ENCODE measurements at regions not wholly inside any gene's neighbourhood (a gene's known extent, or its start where the extent isn't known, plus 50 kb on each side); places are given as distances from the start of the nearest gene placed in this dataset.

DNA sequence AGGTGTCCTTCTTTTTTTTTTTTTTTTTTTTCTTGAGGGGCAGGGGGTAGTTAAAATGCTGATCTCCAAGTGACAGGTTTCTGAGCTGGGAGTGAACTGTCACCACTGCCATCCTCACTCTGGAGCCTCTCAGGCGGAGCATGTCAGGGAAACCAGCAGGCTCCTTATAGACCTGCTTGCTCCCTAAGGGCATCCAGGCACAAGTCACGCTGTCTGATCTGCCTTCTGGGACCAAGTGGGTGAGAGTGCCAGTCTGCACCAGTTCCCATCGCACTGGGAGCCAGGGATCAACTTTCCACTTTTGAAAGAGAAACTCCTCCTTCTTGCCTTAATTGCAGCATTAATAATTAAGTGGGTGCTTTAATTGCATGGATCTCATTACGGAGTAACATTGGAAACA is 537.9 kb upstream of the CADM1 start:
- Histone ChIP-seq H3K27ac (ENCODE audit: low read depth in 1 of 2, low read length in 2 of 2) (no peak overlapping the region), H3K9ac (ENCODE audit: low read depth in 1 of 2, low read length in 2 of 2) (no peak overlapping the region), H3K9me3 (ENCODE audit: control insufficient read depth in 4 of 4, low read length in 3 of 4) (no peaks in the 10 kb centered on the region), H3K36me3 (ENCODE audit: control insufficient read depth in 4 of 4, insufficient read depth in 3 of 4, low read depth in 1 of 4, low read length in 3 of 4) (no peaks in the 10 kb centered on the region), H3K4me3 (ENCODE audit: low read depth in 1 of 3, low read length in 3 of 3) (no peak overlapping the region), H3K4me1 (ENCODE audit: control insufficient read depth in 4 of 4, insufficient read depth in 4 of 4, low read length in 3 of 4) (no peaks in the 10 kb centered on the region), H3K27me3 (ENCODE audit: control insufficient read depth in 4 of 4, insufficient read depth in 4 of 4, low read length in 3 of 4) (no peaks in the 10 kb centered on the region)
- no peak for DNase-seq (ENCODE audit: low spot score)
- TF ChIP-seq ZBTB33 (IDR thresholded peaks at IDR 0.05): no peak
- no peak for TF ChIP-seq RAD21 (IDR thresholded peaks at IDR 0.05)
- TF ChIP-seq TAF1 (conservative IDR thresholded peaks at IDR 0.05): no peak
- TF ChIP-seq CTCF (IDR thresholded peaks at IDR 0.05; ENCODE audit: low read depth, low read length, missing input control): no peak
- no peak for TF ChIP-seq SP1 (IDR thresholded peaks at IDR 0.05)
- no peak for TF ChIP-seq HNF4A (conservative IDR thresholded peaks at IDR 0.05)
- no peak for TF ChIP-seq MAX (IDR thresholded peaks at IDR 0.05)
- no peak for TF ChIP-seq FOXA1 (IDR thresholded peaks at IDR 0.05)
- TF ChIP-seq GABPA (IDR thresholded peaks at IDR 0.05 in 1 of 2, conservative IDR thresholded peaks at IDR 0.05 in 1 of 2): no peak
- no peak for TF ChIP-seq FOXA2 (IDR thresholded peaks at IDR 0.05)
- no peak for TF ChIP-seq JUND (IDR thresholded peaks at IDR 0.05)
- no peak for TF ChIP-seq ATF3 (IDR thresholded peaks at IDR 0.05)
- WGBS: 92% methylated on average over 4 of the region's 4 CpGs

GRCh38 chr11:116037861-116038260 is 533.6 kb upstream of the CADM1 start:
- no peak overlapping the region for H3K27ac ChIP-seq (ENCODE audit: low read depth in 1 of 2, low read length in 2 of 2)
- TF ChIP-seq, protein P1, sequence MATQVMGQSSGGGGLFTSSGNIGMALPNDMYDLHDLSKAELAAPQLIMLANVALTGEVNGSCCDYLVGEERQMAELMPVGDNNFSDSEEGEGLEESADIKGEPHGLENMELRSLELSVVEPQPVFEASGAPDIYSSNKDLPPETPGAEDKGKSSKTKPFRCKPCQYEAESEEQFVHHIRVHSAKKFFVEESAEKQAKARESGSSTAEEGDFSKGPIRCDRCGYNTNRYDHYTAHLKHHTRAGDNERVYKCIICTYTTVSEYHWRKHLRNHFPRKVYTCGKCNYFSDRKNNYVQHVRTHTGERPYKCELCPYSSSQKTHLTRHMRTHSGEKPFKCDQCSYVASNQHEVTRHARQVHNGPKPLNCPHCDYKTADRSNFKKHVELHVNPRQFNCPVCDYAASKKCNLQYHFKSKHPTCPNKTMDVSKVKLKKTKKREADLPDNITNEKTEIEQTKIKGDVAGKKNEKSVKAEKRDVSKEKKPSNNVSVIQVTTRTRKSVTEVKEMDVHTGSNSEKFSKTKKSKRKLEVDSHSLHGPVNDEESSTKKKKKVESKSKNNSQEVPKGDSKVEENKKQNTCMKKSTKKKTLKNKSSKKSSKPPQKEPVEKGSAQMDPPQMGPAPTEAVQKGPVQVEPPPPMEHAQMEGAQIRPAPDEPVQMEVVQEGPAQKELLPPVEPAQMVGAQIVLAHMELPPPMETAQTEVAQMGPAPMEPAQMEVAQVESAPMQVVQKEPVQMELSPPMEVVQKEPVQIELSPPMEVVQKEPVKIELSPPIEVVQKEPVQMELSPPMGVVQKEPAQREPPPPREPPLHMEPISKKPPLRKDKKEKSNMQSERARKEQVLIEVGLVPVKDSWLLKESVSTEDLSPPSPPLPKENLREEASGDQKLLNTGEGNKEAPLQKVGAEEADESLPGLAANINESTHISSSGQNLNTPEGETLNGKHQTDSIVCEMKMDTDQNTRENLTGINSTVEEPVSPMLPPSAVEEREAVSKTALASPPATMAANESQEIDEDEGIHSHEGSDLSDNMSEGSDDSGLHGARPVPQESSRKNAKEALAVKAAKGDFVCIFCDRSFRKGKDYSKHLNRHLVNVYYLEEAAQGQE (IDR thresholded peaks at IDR 0.05): no peak
- TF ChIP-seq RAD21 (IDR thresholded peaks at IDR 0.05): no peak
- TF ChIP-seq HNF4G (IDR thresholded peaks at IDR 0.05): no peak
- TF ChIP-seq ZBTB33 (IDR thresholded peaks at IDR 0.05): no peak
- no peak for TF ChIP-seq EGR1 (IDR thresholded peaks at IDR 0.05; ENCODE audit: low read depth in 2 of 2)
- TF ChIP-seq FOXA2 (IDR thresholded peaks at IDR 0.05): no peak
- no peak for TF ChIP-seq HNF4A (conservative IDR thresholded peaks at IDR 0.05)
- no peak for TF ChIP-seq YY1 (IDR thresholded peaks at IDR 0.05)
- no peak for TF ChIP-seq TAF1 (conservative IDR thresholded peaks at IDR 0.05)
- no peak for TF ChIP-seq MAX (IDR thresholded peaks at IDR 0.05)
- no peak for TF ChIP-seq NR2F2 (IDR thresholded peaks at IDR 0.05)
- 76% methylated on average over 2 of the region's 2 CpGs for WGBS
- H3K27me3 ChIP-seq (ENCODE audit: control insufficient read depth in 4 of 4, insufficient read depth in 4 of 4, low read length in 3 of 4): no peaks in the 10 kb centered on the region
- no peaks in the 10 kb centered on the region for H3K9me3 ChIP-seq (ENCODE audit: control insufficient read depth in 4 of 4, low read length in 3 of 4)
- no peak overlapping the region for H3K9ac ChIP-seq (ENCODE audit: low read depth in 1 of 2, low read length in 2 of 2)
- no peaks in the 10 kb centered on the region for H3K36me3 ChIP-seq (ENCODE audit: control insufficient read depth in 4 of 4, insufficient read depth in 3 of 4, low read depth in 1 of 4, low read length in 3 of 4)
- no peak for DNase-seq (ENCODE audit: low spot score)
- H3K4me1 ChIP-seq (ENCODE audit: control insufficient read depth in 4 of 4, insufficient read depth in 4 of 4, low read length in 3 of 4): no peaks in the 10 kb centered on the region
- no peak overlapping the region for H3K4me3 ChIP-seq (ENCODE audit: low read depth in 1 of 3, low read length in 3 of 3)
